ENCODE measurements at regions not wholly inside any gene's neighbourhood (a gene's known extent, or its start where the extent isn't known, plus 50 kb on each side); places are given as distances from the start of the nearest gene placed in this dataset.

DNA sequence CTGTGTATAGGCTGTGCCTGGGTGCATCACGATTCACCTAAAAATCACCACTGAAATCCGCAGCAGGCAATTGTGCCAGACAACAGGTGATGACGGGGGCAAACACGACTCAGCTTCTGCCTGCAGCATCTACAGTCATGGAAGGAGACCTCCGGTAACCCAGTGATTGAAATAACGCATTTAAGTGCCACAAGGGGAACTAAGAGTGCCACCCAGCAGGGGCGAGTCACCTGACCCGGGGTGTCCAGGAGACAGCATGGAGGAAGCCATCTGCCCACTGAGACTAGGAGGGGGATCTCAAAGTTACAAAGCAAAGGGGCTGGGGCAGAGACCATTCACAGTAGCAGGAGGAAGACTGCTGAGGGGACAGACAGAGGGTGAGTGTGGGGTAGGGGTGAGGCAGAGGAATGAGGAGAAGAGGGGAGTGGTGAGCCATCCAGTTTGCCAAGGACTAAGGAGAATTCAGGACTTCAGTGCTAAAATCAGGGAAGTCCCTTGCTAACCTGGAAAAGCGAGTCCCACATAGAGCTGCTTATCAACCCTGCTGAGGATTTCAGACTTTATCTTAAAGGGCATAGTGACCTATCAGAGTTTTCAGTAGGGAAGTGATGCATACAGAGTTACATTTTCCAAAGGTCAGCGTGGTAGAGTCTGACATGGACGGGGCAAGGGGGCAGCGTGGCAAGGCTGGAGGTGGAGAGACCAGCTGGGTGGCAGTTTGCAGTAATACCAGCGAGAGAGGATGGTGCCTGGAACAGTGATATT is 256.7 kb upstream of the HES1 start:
- H2BK12ac ChIP-seq (ENCODE audit: low read depth, low read length) = peak overlapping the region; percentile 81; the same call in 1 of the 2 replicates
- H4K8ac ChIP-seq (ENCODE audit: extremely low read depth, insufficient read depth, low read length) = no peak overlapping the region
- H2BK15ac ChIP-seq (ENCODE audit: low read length) = peak overlapping the region; percentile 53; the same call in 1 of the 2 replicates
- H3K23ac ChIP-seq (ENCODE audit: insufficient read length) = no peak overlapping the region
- CTCF ChIA-PET (ENCODE audit: partially characterized antibody) = interaction anchor here (0.5 to 1.4 kb wide), 2 partner anchors 127 to 322 kb away, joined by 3 to 5 read pairs; no protein-coding TSS in a partner anchor
- DNase-seq (ENCODE audit: low read depth in 1 of 2, low spot score in 2 of 2) (no peak), FAIRE-seq (no peak)
- H2AFZ ChIP-seq (ENCODE audit: low read length) = peak overlapping the region; percentile 5; the same call in 1 of the 2 replicates
- H3K4me3 ChIP-seq (ENCODE audit: extremely low read depth in 1 of 4, insufficient read depth in 2 of 4, low read depth in 3 of 4, low read length in 4 of 4) = no peak overlapping the region
- 89% methylated on average over 13 of the region's 13 CpGs; no CpG with 5 or more reads in 1 of the 2 experiments for whole genome bisulfite sequencing, 2 experiments (ENCODE audit: extremely low coverage in 1 of 2, insufficient coverage in 1 of 2, insufficient read length in 1 of 2, insufficient replicate concordance in 2 of 2, low coverage in 1 of 2, low lambda C conversion rate in 2 of 2, missing lambda C conversion rate in 1 of 2)
- H3K56ac ChIP-seq (replicated peaks; ENCODE audit: insufficient read length, low read depth, low read length) = no peak overlapping the region
- no peak overlapping the region for H4K5ac ChIP-seq (ENCODE audit: insufficient read length, low read depth, low read length)
- no peak overlapping the region for H3K4ac ChIP-seq (replicated peaks; ENCODE audit: insufficient read length, low read depth, low read length)
- H3K27ac ChIP-seq (ENCODE audit: low read depth, low read length) = no peak overlapping the region
- H3K23me2 ChIP-seq (ENCODE audit: low read depth, low read length) = no peaks in the 10 kb centered on the region
- peak overlapping the region; percentile 62; the same call in 1 of the 2 replicates for H2BK20ac ChIP-seq (ENCODE audit: low read length)
- H3K79me2 ChIP-seq (ENCODE audit: control insufficient read depth in 1 of 2, insufficient read depth in 2 of 2, low read length in 2 of 2) = no peaks in the 10 kb centered on the region
- peak overlapping the region; percentile 29; the same call in 1 of the 2 replicates for H2AK5ac ChIP-seq (ENCODE audit: low read depth, low read length)
- no peaks in the 10 kb centered on the region for H3K36me3 ChIP-seq (ENCODE audit: control insufficient read depth in 2 of 4, insufficient read depth in 4 of 4, low read length in 3 of 4)
- H3K79me1 ChIP-seq (ENCODE audit: low read depth, low read length) = no peaks in the 10 kb centered on the region
- no peaks in the 10 kb centered on the region for H3K27me3 ChIP-seq (replicated peaks in 1 of 4; ENCODE audit: control insufficient read depth in 3 of 4, extremely low read depth in 1 of 4, insufficient read depth in 3 of 4, low read length in 3 of 4)
- H3K9me3 ChIP-seq (ENCODE audit: insufficient read depth in 2 of 2, low read depth in 1 of 2, low read length in 1 of 2) = no peaks in the 10 kb centered on the region
- H4K20me1 ChIP-seq (replicated peaks in 1 of 2; ENCODE audit: control insufficient read depth in 1 of 2, insufficient read depth in 2 of 2, low read length in 2 of 2) = no peaks in the 10 kb centered on the region
- peak overlapping the region; percentile 18 for H4K91ac ChIP-seq (replicated peaks; ENCODE audit: insufficient read length, low read length)
- peak overlapping the region; percentile 50; the same call in 1 of the 2 replicates for H2BK5ac ChIP-seq (ENCODE audit: low read depth, low read length)
- H3K4me1 ChIP-seq (replicated peaks in 1 of 4; ENCODE audit: control insufficient read depth in 3 of 4, insufficient read depth in 4 of 4, low read length in 3 of 4) = peaks cover 0 to 13% (median 3%) of the 10 kb centered on the region in 4 experiments; a peak in 2 of 7 replicates
- no peak overlapping the region for H3K14ac ChIP-seq (ENCODE audit: insufficient read length)
- POLR2A ChIA-PET (ENCODE audit: partially characterized antibody) = interaction anchor here (0.6 kb wide), 1 partner anchor 135 kb away, joined by 4 read pairs; no protein-coding TSS in a partner anchor
- H3K18ac ChIP-seq (ENCODE audit: extremely low read depth, low read length) = no peak overlapping the region; the same call in 1 of the 2 replicates
- H2BK120ac ChIP-seq (replicated peaks; ENCODE audit: low read depth, low read length) = no peak overlapping the region
- no peak overlapping the region for H3K9ac ChIP-seq (replicated peaks in 1 of 4; ENCODE audit: extremely low read depth in 1 of 4, low read depth in 3 of 4, low read length in 3 of 4)
- H3K4me2 ChIP-seq (ENCODE audit: insufficient read depth in 1 of 2, low read depth in 2 of 2, low read length in 2 of 2) = no peak overlapping the region
- TF ChIP-seq EZH2 (IDR thresholded peaks at IDR 0.05; ENCODE audit: low read depth, low read length, severe bottlenecking) (no peak), SIN3A (conservative IDR thresholded peaks at IDR 0.05 in 1 of 2, IDR thresholded peaks at IDR 0.05 in 1 of 2; ENCODE audit: low read depth in 1 of 2, low read length in 2 of 2) (no peak), PHF8 (conservative IDR thresholded peaks at IDR 0.05; ENCODE audit: low read depth, low read length) (no peak), TCF12 (IDR thresholded peaks at IDR 0.05; ENCODE audit: low read depth, low read length) (no peak), JUND (IDR thresholded peaks at IDR 0.05; ENCODE audit: low read length) (no peak), CHD1 (IDR thresholded peaks at IDR 0.05; ENCODE audit: low read depth, low read length) (no peak), SP4 (IDR thresholded peaks at IDR 0.05; ENCODE audit: low read length) (no peak), HDAC6 (IDR thresholded peaks at IDR 0.05; ENCODE audit: low read depth, low read length) (no peak)
- TF ChIP-seq, protein P1, sequence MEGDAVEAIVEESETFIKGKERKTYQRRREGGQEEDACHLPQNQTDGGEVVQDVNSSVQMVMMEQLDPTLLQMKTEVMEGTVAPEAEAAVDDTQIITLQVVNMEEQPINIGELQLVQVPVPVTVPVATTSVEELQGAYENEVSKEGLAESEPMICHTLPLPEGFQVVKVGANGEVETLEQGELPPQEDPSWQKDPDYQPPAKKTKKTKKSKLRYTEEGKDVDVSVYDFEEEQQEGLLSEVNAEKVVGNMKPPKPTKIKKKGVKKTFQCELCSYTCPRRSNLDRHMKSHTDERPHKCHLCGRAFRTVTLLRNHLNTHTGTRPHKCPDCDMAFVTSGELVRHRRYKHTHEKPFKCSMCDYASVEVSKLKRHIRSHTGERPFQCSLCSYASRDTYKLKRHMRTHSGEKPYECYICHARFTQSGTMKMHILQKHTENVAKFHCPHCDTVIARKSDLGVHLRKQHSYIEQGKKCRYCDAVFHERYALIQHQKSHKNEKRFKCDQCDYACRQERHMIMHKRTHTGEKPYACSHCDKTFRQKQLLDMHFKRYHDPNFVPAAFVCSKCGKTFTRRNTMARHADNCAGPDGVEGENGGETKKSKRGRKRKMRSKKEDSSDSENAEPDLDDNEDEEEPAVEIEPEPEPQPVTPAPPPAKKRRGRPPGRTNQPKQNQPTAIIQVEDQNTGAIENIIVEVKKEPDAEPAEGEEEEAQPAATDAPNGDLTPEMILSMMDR (IDR thresholded peaks at IDR 0.05; ENCODE audit: control extremely low read depth in 1 of 3, insufficient read depth in 1 of 3, low read depth in 1 of 3, low read length in 3 of 3) = no peak

Measured in H1 (cell line).